Esophagus mucosa (tissue), 1 donor: ENCODE measurements at regions not wholly inside any gene's neighbourhood (a gene's known extent, or its start where the extent isn't known, plus 50 kb on each side); places are given as distances from the start of the nearest gene placed in this dataset.

Source experiments
- ATAC-seq: fragments of 200-7000 bp; cut with Tn5 transposase; one replicate; pipeline ENCODE4 v1.9.1; 2020
- donor health status: DM: yes; HTN: yes; CAD: no.

DNA sequence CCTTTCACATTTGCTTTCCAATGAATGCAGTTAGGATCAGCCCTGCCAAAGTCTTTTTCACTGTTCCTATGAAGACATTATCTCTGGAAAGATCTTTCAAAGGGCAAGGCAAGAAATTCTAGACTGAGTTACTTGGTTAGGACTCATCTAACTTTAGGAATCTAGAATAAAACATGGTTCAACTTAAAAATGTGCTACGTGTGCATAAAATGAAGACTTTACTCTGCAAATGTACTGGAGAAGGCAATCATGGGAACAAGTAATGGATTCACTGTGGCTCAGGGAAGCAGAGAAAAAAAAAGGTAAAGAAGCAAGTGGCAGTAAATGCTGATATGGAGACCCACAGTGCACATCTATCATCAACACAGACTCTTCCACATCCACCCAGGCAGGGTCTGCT lies 297.4 kb downstream of the HNRNPD start:
- no peak for ATAC-seq

DNA sequence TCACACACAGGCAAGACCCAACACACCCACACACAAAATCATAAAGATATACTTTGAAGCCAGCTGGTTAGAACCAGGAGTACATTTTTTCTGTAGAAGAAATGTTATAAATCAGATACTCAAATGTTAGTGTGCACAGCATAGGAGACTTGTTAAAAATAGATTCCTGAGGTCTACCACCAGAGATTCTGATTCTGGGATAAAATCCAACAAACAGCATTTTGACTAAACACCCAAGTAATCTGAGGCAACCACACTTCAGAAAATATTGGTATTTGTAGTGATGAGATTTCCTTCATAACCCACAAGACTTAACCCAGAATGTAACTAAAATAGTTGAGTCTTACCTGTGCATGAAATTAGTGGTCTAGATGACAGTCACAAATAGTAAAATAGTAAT lies 301.8 kb downstream of the HNRNPD start:
- ATAC-seq, result no peak

DNA sequence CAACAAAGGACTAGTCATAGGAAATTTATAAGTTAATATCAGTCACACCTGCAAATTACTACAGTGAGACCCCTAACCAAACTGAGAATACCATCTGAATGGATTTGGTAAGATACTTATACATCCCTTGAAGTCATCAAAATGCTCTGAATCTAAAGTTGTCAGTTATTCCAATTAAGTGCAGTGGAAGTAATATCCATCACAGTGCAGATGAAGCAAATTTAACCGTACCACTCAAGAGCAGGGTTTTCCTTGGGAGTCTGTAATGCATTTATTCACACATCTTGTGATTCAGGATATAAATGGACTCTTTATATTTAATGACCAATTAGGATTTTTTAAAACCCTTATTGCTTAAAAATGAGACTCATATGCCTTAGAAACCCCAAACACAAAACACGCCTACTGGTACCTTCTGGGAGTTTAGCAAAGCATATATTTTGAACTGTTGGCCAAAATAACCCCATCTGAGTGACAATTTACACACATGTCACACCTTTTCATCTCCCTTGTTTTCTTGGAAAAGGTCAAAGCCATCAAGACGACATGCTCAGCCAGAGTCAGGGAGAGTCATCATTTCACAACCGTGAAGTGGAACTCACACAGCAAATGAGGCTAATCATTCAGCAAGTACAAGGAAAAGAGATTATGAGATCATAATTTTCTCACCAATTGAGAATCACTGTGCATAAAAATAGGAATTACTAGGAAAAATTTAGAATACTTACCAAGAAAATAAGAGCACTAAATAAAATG lies 303.7 kb downstream of the HNRNPD start:
- ATAC-seq, result no peak

DNA sequence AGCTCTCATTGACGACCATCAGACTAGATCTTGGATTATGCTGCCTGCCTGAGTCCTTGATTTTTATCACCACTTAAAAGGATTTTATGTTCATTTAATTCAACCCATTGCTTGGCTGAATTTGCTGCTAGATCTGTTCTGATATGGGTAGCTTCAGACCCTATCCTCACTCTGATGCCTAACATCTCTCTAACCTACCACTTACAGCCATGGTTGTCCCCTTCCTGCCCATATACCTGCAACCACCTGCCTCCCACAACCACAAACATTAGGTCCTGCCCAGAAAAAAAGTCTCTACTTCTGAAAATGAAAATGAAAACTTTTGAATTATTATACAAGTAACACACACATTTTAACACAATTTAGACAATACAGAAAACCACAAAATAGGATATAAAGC lies 310.8 kb downstream of the HNRNPD start:
- ATAC-seq, result no peak

DNA sequence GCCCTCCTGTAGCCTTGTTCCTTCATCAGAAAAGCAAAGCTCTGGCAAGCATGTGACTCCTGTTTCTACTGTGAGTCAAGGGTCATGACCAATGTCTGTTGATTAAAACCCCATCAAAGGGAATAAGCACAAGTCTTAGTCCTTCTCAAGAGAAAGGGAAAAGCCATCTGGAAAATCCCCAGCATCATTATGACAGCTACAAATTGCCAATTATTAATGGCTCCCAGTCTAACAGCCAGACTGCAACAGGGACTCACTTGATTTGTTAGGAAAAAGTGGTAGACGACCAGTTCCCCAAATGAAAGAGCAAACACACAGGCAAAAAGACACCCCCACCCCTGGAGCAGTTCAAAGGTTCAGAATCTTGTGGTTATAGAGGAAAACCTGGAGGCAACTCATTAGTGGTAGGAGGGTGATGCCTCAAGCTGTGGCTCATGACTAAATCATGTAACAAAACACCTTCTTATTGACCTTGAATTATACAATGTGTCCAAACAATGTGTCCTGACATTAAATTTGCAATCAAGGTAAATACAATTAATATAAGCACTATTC lies 315.7 kb downstream of the HNRNPD start:
- no peak for ATAC-seq

- no peak for ATAC-seq
These were observed 318.6 kb downstream of the HNRNPD start for GRCh38 chr4:82055156-82055555.

DNA sequence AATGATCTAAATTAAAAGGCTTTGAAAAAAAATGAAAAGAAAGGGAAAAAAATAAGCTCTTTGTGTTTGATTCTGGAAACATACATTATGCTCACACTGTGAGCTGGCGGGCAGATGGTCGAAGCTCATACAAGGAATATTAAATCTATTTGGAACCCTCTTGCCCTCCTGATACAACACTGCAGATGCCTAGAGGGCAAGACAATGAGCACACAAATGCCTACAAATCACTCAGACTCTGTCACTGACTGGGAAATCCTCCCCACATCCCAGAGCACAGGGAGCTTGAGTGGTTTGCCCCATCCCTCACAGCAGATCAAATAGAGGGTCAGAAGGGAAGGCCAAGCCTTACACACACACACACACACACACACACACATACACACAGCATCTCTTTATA lies 320.4 kb downstream of the HNRNPD start:
- ATAC-seq, result no peak

- ATAC-seq, result peak; percentile 57
These were observed 323.0 kb downstream of the HNRNPD start for GRCh38 chr4:82050796-82051195.

DNA sequence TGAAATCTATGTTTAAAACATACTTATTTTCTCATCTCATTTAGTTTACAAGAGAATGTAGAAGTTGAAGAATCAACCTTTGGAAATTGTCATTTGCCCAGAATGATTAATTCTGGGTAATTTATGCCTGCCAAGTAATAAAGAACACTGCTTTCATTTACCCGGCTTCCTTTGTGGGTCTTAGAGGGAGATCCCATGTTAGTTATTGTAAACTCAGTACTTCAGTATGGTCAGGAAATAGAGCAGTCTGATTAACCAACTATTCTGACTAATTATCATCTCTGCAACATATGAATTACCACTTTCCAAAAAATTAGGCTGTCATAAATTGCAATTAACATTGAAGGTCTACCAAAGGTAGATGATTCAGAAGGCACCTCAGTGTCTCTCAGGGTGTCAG lies 324.5 kb downstream of the HNRNPD start:
- ATAC-seq, result no peak

GRCh38 chr4:82047731-82048130 lies 326.1 kb downstream of the HNRNPD start:
- ATAC-seq, result no peak

GRCh38 chr4:82046796-82047195 lies 327.0 kb downstream of the HNRNPD start:
- no peak for ATAC-seq

DNA sequence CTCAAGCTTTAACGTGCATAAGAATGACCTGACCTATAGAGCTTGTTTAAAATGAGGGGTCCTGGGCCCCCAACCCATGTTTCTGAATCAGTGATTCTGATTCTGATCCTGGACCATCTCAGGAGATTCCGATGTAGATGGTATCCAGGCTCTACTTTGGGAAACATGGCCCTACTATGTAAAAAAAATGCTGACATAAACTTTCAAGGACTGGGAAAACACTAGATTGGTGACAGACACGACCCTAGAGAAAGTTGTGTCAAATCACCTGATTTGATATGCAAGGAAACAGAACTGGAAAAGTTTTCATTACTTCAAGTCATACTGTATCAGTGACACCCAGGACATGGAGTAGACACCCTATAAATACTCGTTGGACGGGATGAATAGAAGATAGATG lies 328.5 kb downstream of the HNRNPD start:
- no peak for ATAC-seq

- peak; percentile 83 for ATAC-seq
These were observed 329.4 kb downstream of the HNRNPD start for GRCh38 chr4:82044141-82044993.

DNA sequence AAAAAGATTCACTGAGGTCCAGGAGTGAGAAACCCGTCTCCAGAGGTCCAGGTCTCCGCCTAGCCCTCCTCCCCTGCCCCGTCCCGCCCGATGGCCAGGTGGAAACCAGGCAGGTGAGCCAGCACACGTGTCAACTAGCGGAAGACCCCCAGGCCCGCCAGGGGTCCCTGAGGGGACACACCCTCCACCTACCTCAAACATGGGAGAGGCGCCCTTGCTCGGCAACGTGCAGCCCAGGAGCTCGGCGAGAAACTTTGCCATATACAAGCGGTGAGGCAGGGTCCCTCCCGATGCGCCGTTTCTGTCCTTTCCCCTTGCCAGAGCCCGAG lies 330.0 kb downstream of the HNRNPD start:
- no peak for ATAC-seq

- peak; percentile 67 for ATAC-seq
These were observed 330.5 kb downstream of the HNRNPD start for GRCh38 chr4:82043081-82043808.

DNA sequence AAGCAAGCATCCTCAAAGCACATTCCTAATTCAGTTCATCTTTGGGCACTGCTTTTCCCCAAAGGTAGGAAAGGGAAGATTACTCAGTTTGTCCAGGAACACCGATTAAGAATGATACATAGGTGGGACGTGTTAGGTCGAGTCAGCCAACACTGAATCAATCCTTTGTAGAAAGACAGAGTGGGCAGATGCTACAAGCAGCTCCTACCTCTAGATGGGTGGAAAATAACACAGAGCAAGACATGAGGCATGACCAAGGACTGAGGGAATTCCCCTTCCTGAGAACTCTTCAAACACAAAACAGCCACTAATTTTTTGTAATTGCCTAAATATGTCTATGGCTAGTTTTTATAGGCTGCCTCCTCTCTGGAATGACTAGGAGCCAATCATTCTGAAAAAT lies 331.7 kb downstream of the HNRNPD start:
- ATAC-seq, result no peak

DNA sequence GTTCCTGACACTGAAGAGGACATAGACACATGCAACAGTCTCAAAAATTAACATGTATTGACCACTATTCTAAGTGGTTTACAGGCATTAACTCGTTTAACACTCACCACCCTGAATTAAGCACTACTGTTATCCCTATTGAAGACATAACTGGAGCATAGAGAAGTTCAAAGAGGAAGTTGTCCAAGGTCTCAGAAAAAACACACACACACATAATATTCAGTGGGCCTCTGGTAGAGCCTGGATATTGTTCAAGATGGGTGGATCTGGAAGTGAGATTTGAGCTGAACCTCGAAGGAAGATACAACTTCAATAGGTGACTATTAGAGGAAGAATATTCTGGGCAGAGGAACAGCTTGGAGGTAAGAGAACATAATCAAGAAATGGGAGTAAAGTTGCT lies 334.9 kb downstream of the HNRNPD start:
- no peak for ATAC-seq

DNA sequence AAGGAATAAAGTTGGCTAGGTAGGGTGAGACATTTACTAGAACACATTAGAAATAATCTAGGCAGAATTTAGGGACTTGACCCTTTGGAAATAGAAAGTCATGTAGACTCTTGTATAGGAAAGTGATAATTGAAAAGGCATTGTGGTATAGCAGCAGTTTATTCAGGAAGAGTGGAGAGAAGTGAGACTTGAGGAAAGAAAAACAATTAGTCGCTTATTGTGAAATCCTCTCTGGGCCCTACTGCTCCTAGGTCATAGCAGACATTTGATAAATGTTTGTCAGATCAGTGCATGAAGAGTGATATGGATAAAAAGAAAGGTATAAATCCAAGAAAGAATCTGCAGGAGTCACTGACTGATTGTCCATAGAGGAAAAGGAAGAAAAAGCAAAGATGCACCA lies 337.6 kb downstream of the HNRNPD start:
- no peak for ATAC-seq

DNA sequence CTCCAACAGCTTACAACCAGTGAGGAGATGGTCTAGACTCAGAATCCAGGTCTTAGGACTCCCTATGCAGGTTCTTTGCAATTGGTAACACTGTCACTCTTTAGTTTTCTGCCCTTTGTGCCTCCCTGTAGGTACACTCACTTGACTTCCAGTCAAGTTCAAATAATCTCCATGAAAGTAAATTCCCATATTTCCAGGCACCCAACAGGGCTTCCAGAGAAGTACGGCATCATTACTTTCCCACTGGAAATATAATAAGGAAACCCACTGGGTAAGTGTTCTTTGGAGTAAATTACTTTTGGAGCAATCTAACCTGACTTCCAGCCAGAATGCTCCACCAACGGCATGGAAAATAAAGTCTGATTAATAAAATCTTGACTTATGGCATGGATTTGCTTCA lies 338.9 kb downstream of the HNRNPD start:
- ATAC-seq, result no peak

GRCh38 chr4:82033862-82034261 lies 339.9 kb downstream of the HNRNPD start:
- no peak for ATAC-seq

DNA sequence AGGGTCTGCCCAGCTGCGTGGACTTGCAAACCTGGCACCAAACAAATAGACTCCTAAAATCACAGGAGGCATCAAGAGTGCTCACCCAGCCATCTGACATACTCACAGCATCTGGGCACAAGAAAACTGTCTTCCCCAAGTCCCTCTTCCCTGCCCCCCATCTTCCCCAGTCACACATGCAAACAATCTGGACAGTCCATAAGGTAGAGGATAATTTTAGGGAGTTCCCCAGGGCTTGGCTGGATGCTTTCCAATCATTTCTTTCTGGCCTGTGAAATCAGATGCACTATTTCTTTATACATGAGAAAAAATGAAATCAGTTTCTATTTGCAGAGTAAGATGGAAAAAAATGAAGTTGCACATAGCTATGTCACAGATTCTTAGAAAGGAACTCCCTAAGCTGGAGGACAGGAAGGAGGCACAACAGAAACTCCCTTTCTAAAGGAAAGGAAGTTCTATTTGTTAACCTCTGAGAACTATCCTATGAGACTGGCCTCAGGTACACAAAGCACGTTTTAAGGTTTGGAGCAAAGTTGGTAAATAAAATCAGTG lies 342.3 kb downstream of the HNRNPD start:
- no peak for ATAC-seq

- ATAC-seq, result no peak
These were observed 356.1 kb downstream of the HNRNPD start for GRCh38 chr4:82017680-82018079.

DNA sequence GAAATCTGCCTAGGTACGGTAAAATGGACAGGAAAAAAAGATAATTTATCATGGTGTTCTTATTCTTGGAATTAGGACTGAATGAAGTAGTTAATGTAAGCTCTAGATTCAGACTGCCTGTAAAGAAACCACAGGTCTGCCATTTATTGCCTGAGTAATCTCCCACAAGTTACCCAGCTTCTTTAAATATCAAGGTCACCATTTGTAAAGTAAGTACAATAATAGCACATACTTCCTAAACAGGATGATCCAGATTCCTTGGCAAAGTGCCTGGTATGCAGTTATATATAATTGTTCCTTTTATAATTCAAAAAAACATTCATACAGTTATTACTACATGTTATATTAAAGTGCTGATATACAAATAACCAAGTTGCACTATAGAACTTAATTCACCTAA lies 368.6 kb downstream of the HNRNPD start:
- ATAC-seq, result peak; percentile 62
